ENCODE measurements at regions not wholly inside any gene's neighbourhood (a gene's known extent, or its start where the extent isn't known, plus 50 kb on each side); places are given as distances from the start of the nearest gene placed in this dataset.
"Not testable (repeated sequence)": the region's sequence is repeated elsewhere in the genome, so short reads cannot be mapped to it uniquely, and the experiment has no call there.

GRCh38 chrX:26789751-26790150 lies 573.8 kb downstream of the MAGEB5 start:
- intact Hi-C loops (cut with DNase I; ENCODE audit: low total_unique reads) = no loop called here
- no peak for TF ChIP-seq POLR2A (IDR thresholded peaks at IDR 0.05)
- TF ChIP-seq POLR2AphosphoS5 (IDR thresholded peaks at IDR 0.05) = no peak
- no peak for TF ChIP-seq CTCF (IDR thresholded peaks at IDR 0.05)
- Histone ChIP-seq H3K27ac (no peak overlapping the region), H3K4me3 (no peak overlapping the region), H3K27me3 (peaks cover 0 to 7% of the 10 kb centered on the region in 2 donors), H3K36me3 (no peaks in the 10 kb centered on the region), H3K4me1 (no peaks in the 10 kb centered on the region), H3K9me3 (no peaks in the 10 kb centered on the region)
- DNase-seq (ENCODE audit: low spot score in 2 of 2) = no peak

- intact Hi-C loops (cut with DNase I; ENCODE audit: low total_unique reads) = no loop called here
Observed at GRCh38 chrX:26788402-26788998, 572.5 kb downstream of the MAGEB5 start.

GRCh38 chrX:26783512-26784225 lies 567.7 kb downstream of the MAGEB5 start:
- no peaks in the 10 kb centered on the region for H3K9me3 ChIP-seq
- H3K4me3 ChIP-seq = no peak overlapping the region
- TF ChIP-seq CTCF (IDR thresholded peaks at IDR 0.05) (no peak), POLR2A (IDR thresholded peaks at IDR 0.05) (no peak), POLR2AphosphoS5 (IDR thresholded peaks at IDR 0.05) (no peak)
- no peaks in the 10 kb centered on the region for H3K36me3 ChIP-seq
- peaks cover 0 to 11% of the 10 kb centered on the region in 2 donors for H3K27me3 ChIP-seq
- intact Hi-C loops (cut with DNase I; ENCODE audit: low total_unique reads) = no loop called here
- H3K27ac ChIP-seq = no peak overlapping the region
- H3K4me1 ChIP-seq = no peaks in the 10 kb centered on the region
- DNase-seq (ENCODE audit: low spot score in 2 of 2) = no peak

More at GRCh38 chrX:26788402-26788998, 572.5 kb downstream of the MAGEB5 start:
- no peak for TF ChIP-seq CTCF (IDR thresholded peaks at IDR 0.05)
- TF ChIP-seq POLR2AphosphoS5 (IDR thresholded peaks at IDR 0.05) = no peak
- no peak for TF ChIP-seq POLR2A (IDR thresholded peaks at IDR 0.05)
- H3K9me3 ChIP-seq = no peaks in the 10 kb centered on the region
- no peak overlapping the region for H3K4me3 ChIP-seq
- DNase-seq (ENCODE audit: low spot score in 2 of 2) = no peak
- H3K4me1 ChIP-seq = no peaks in the 10 kb centered on the region
- no peak overlapping the region for H3K27ac ChIP-seq
- H3K27me3 ChIP-seq = peaks cover 0 to 7% of the 10 kb centered on the region in 2 donors
- no peaks in the 10 kb centered on the region for H3K36me3 ChIP-seq

- TF ChIP-seq POLR2AphosphoS5 (IDR thresholded peaks at IDR 0.05) (no peak), POLR2A (IDR thresholded peaks at IDR 0.05) (no peak), CTCF (IDR thresholded peaks at IDR 0.05) (no peak)
- DNase-seq (ENCODE audit: low spot score in 2 of 2) = no peak
- Histone ChIP-seq H3K27me3 (peaks cover 0 to 7% of the 10 kb centered on the region in 2 donors), H3K36me3 (no peaks in the 10 kb centered on the region), H3K27ac (no peak overlapping the region), H3K4me1 (no peaks in the 10 kb centered on the region), H3K4me3 (no peak overlapping the region), H3K9me3 (peaks cover 0 to 15% of the 10 kb centered on the region in 2 donors)
- intact Hi-C loops (cut with DNase I; ENCODE audit: low total_unique reads) = no loop called here
Observed at GRCh38 chrX:26778320-26778888, 562.4 kb downstream of the MAGEB5 start.

GRCh38 chrX:26762253-26762652 lies 546.3 kb downstream of the MAGEB5 start:
- Histone ChIP-seq H3K36me3 (no peaks in the 10 kb centered on the region), H3K9me3 (peaks cover 0 to 2% of the 10 kb centered on the region in 2 donors), H3K4me3 (no peak overlapping the region), H3K27ac (no peak overlapping the region), H3K27me3 (no peaks in the 10 kb centered on the region), H3K4me1 (no peaks in the 10 kb centered on the region)
- intact Hi-C loops (cut with DNase I; ENCODE audit: low total_unique reads) = no loop called here
- DNase-seq (ENCODE audit: low spot score in 2 of 2) = no peak
- TF ChIP-seq POLR2AphosphoS5 (IDR thresholded peaks at IDR 0.05) (no peak), POLR2A (IDR thresholded peaks at IDR 0.05) (no peak), CTCF (IDR thresholded peaks at IDR 0.05) (no peak)

GRCh38 chrX:26755760-26756159 lies 539.8 kb downstream of the MAGEB5 start:
- H3K4me1 ChIP-seq; H3K36me3 ChIP-seq; intact Hi-C loops (cut with DNase I; ENCODE audit: low total_unique reads); H3K4me3 ChIP-seq; H3K27me3 ChIP-seq; DNase-seq (ENCODE audit: low spot score in 2 of 2); H3K27ac ChIP-seq: not testable (repeated sequence)
- peaks cover 0 to 10% of the 10 kb centered on the region in 2 donors for H3K9me3 ChIP-seq
